K562 (cell line): ENCODE measurements at regions not wholly inside any gene's neighbourhood (a gene's known extent, or its start where the extent isn't known, plus 50 kb on each side); places are given as distances from the start of the nearest gene placed in this dataset.

Experiments
- ATAC-seq: fragments of 200-7000 bp; cut with Tn5 transposase; 3 replicates; pipeline ENCODE4 v1.9.1; 2020; ENCODE audit warnings: moderate library complexity
- BruUV-seq: library from RNA; stranded (reverse); fragments of 400-500 nt; replicated peaks from 2 replicates; lab custom pipeline; 2021; lab: Mats Ljungman, UMichigan
- CTCF ChIA-PET: fragments of 300-600 bp; formaldehyde crosslinking; extraction: SDS; loops from one replicate; lab custom pipeline; 2021; ENCODE audit warnings: low intra/inter-chr PET ratio; lab: Yijun Ruan, JAX
- POLR2A ChIA-PET: fragments of 300-600, 350-650 bp; sonication (Branson Sonifier 250); formaldehyde crosslinking; extraction: SDS; loops from one replicate; lab custom pipeline; 2021; ENCODE audit warnings: antibody characterized with exemption, inconsistent platforms; lab: Yijun Ruan, JAX
- DNase-seq, 4 experiments: peaks; one replicate each; pipeline versions ENCODE4 v3.0.0 to v3.0.0-alpha.2; 2011 to 2018; ENCODE audit warnings: low spot score in 3 of 4, mixed read lengths in 3 of 4; ENCODE audit errors: extremely low read depth in 1 of 4
- FAIRE-seq: peaks from 2 replicates; lab custom pipeline; 2011; peaks lifted over from hg19 to GRCh38; lab: Jason Lieb, UNC
- H2AFZ ChIP-seq: 2 replicates; pipeline ENCODE4 v1.6.0; 2011; ENCODE audit warnings: low read depth, low read length, control low read depth, inconsistent platforms
- H3K27ac ChIP-seq: fragments of 200-600 bp; 3 replicates; pipeline ENCODE4 v1.8.0; 2011; ENCODE audit warnings: low read depth, mild to moderate bottlenecking, control low read depth, inconsistent platforms, low read length, moderate library complexity, mixed read lengths; ENCODE audit errors: extremely low read depth
- H3K27me3 ChIP-seq, 2 experiments: fragments of 300-600 bp in 1 of 2; 2 replicates in 1 of 2; 3 replicates in 1 of 2; pipeline versions ENCODE4 v1.6.0 to v1.8.0; 2011; ENCODE audit warnings: inconsistent platforms in 2 of 2, low read length in 2 of 2, mild to moderate bottlenecking in 1 of 2, mixed read lengths in 1 of 2, moderate library complexity in 1 of 2; ENCODE audit not compliant: control insufficient read depth in 2 of 2, insufficient read depth in 2 of 2
- H3K36me3 ChIP-seq: fragments of 300-600 bp; 3 replicates; pipeline ENCODE4 v1.8.0; 2011; ENCODE audit warnings: mild to moderate bottlenecking, low read length, inconsistent platforms; ENCODE audit not compliant: control insufficient read depth, insufficient read depth
- H3K4me1 ChIP-seq, 2 experiments: fragments of 200-600 bp in 1 of 2; replicated peaks in 1 of 2; 2 replicates in 1 of 2; 3 replicates in 1 of 2; pipeline versions ENCODE4 v1.5.1 to v1.8.0; 2011; ENCODE audit warnings: inconsistent platforms in 2 of 2, low read length in 2 of 2, mild to moderate bottlenecking in 1 of 2, mixed read lengths in 1 of 2, moderate library complexity in 1 of 2; ENCODE audit not compliant: control insufficient read depth in 2 of 2, insufficient read depth in 2 of 2
- H3K4me2 ChIP-seq: 2 replicates; pipeline ENCODE4 v1.6.1; 2011; ENCODE audit warnings: low read length, control low read depth, inconsistent platforms, mixed read lengths; ENCODE audit not compliant: insufficient read depth
- H3K4me3 ChIP-seq: fragments of 200-600 bp; sonication (generic), shearing (Covaris generic); 2 replicates; pipeline ENCODE4 v1.5.1; 2016; ENCODE audit warnings: control low read depth, inconsistent platforms
- H3K79me2 ChIP-seq: fragments of 200-600 bp; 3 replicates; pipeline ENCODE4 v1.8.0; 2011; ENCODE audit warnings: low read length, inconsistent platforms; ENCODE audit not compliant: control insufficient read depth, insufficient read depth
- H3K9ac ChIP-seq, 2 experiments: 2 replicates each; pipeline versions ENCODE4 v1.6.0 to v1.6.1; 2011; ENCODE audit warnings: low read depth in 2 of 2, low read length in 2 of 2, control low read depth in 1 of 2, inconsistent platforms in 1 of 2, mild to moderate bottlenecking in 1 of 2, mixed read lengths in 1 of 2; ENCODE audit not compliant: insufficient read depth in 1 of 2
- H3K9me1 ChIP-seq: one replicate; pipeline ENCODE4 v1.6.0; 2011; ENCODE audit warnings: inconsistent platforms, mild to moderate bottlenecking, low read length, moderate library complexity; ENCODE audit not compliant: control insufficient read depth, insufficient read depth
- H3K9me3 ChIP-seq: replicated peaks from 2 replicates; pipeline ENCODE4 v1.5.1; 2011; ENCODE audit warnings: low read depth, low read length, inconsistent platforms; ENCODE audit not compliant: control insufficient read depth, insufficient read depth
- H4K20me1 ChIP-seq: replicated peaks from 2 replicates; pipeline ENCODE4 v1.6.1; 2011; ENCODE audit warnings: low read length, inconsistent platforms, mixed read lengths; ENCODE audit not compliant: control insufficient read depth, insufficient read depth
- BCL6 ChIP-seq: fragments of 250-450 bp; sonication (Bioruptor Pico); IDR thresholded peaks from 2 replicates; pipeline ENCODE4 v1.4.0; 2020
- BMI1 ChIP-seq: fragments of 150-350 bp; IDR thresholded peaks from 2 replicates; pipeline ENCODE4 v1.6.1; 2014; ENCODE audit warnings: low read length
- FOXK1 ChIP-seq: sonication (generic); formaldehyde crosslinking; IDR thresholded peaks from 2 replicates; pipeline ENCODE4 v1.8.0; 2022; ENCODE audit warnings: missing genetic modification reagents, mild to moderate bottlenecking, borderline replicate concordance
- FOXK2 ChIP-seq, 2 experiments: fragments of 450-650 bp; IDR thresholded peaks in 1 of 2; conservative IDR thresholded peaks in 1 of 2; 2 replicates each; pipeline ENCODE4 v1.6.1; 2016; ENCODE audit warnings: low read depth in 2 of 2, mild to moderate bottlenecking in 1 of 2
- HNRNPK ChIP-seq: fragments of 200-400 bp; formaldehyde crosslinking; IDR thresholded peaks from one replicate; pipeline ENCODE4 v1.6.1; 2018; ENCODE audit warnings: mild to moderate bottlenecking, low read depth, low read length; ENCODE audit not compliant: poor library complexity, severe bottlenecking
- IRF1 ChIP-seq: sonication (generic); formaldehyde crosslinking; IDR thresholded peaks from 2 replicates; pipeline ENCODE4 v1.8.0; 2022; ENCODE audit warnings: missing genetic modification reagents, mild to moderate bottlenecking, borderline replicate concordance
- MIER1 ChIP-seq: fragments of 450-650 bp; IDR thresholded peaks from 2 replicates; pipeline ENCODE4 v1.6.1; 2016; ENCODE audit warnings: antibody characterized with exemption, mild to moderate bottlenecking, low read depth
- PCBP1 ChIP-seq: fragments of 200-400 bp; formaldehyde crosslinking; IDR thresholded peaks from 2 replicates; pipeline ENCODE4 v1.6.1; 2018; ENCODE audit warnings: mild to moderate bottlenecking, low read depth, low read length; ENCODE audit not compliant: poor library complexity, severe bottlenecking
- POLR2G ChIP-seq: fragments of 200-400 bp; formaldehyde crosslinking; IDR thresholded peaks from 2 replicates; pipeline ENCODE4 v1.6.1; 2017; ENCODE audit warnings: low read depth, mild to moderate bottlenecking, antibody characterized with exemption, low read length, moderate library complexity
- PRDM10 ChIP-seq: fragments of 450-650 bp; IDR thresholded peaks from 2 replicates; pipeline ENCODE4 v1.6.1; 2018; ENCODE audit not compliant: partially characterized antibody
- RBM25 ChIP-seq: fragments of 200-400 bp; formaldehyde crosslinking; IDR thresholded peaks from 2 replicates; pipeline ENCODE4 v1.6.1; 2018; ENCODE audit warnings: low read length, low read depth, moderate library complexity; ENCODE audit not compliant: severe bottlenecking
- SIN3A ChIP-seq, 2 experiments: fragments of 150-350 bp in 1 of 2; IDR thresholded peaks; 2 replicates each; pipeline ENCODE4 v1.6.1; 2011 to 2016; ENCODE audit warnings: borderline replicate concordance in 2 of 2, low read depth in 2 of 2, low read length in 2 of 2, mild to moderate bottlenecking in 2 of 2, moderate library complexity in 2 of 2; ENCODE audit not compliant: control insufficient read depth in 1 of 2
- SREBF2 ChIP-seq: sonication (generic); formaldehyde crosslinking; IDR thresholded peaks from 2 replicates; pipeline ENCODE4 v1.4.0; 2020; ENCODE audit warnings: mild to moderate bottlenecking, missing genetic modification reagents
- THRA ChIP-seq: fragments of 450-650 bp; IDR thresholded peaks from 2 replicates; pipeline ENCODE4 v1.6.1; 2017; ENCODE audit warnings: mild to moderate bottlenecking, moderate library complexity
- ZC3H4 ChIP-seq: sonication (generic); formaldehyde crosslinking; IDR thresholded peaks from 2 replicates; pipeline ENCODE4 v1.9.0; 2021; ENCODE audit warnings: missing genetic modification reagents, borderline replicate concordance
- ZFP36 ChIP-seq: fragments of 150-350 bp; IDR thresholded peaks from 2 replicates; pipeline ENCODE4 v1.6.1; 2018; ENCODE audit warnings: low read length, low read depth; ENCODE audit not compliant: partially characterized antibody
- ZNF224 ChIP-seq: sonication (generic); formaldehyde crosslinking; IDR thresholded peaks from 2 replicates; pipeline ENCODE4 v1.8.0; 2022; ENCODE audit warnings: mild to moderate bottlenecking, missing genetic modification reagents
- ZNF263 ChIP-seq: sonication (generic); formaldehyde crosslinking; IDR thresholded peaks from 2 replicates; pipeline ENCODE4 v1.8.0; 2022; ENCODE audit warnings: mild to moderate bottlenecking, missing genetic modification reagents, borderline replicate concordance
- WGBS: fragments of 100-300 bp; shearing (Covaris generic); methylation state at CpG from one replicate; pipeline ENCODE4 v1.1.6; 2016; ENCODE audit warnings: low coverage, mixed read lengths; ENCODE audit not compliant: insufficient coverage; ENCODE audit errors: missing lambda C conversion rate; 5-methylcytosine and 5-hydroxymethylcytosine counted together
- in situ Hi-C: fragments of 300-500 bp; cut with MboI; formaldehyde crosslinking; loops from 4 replicates; pipeline ENCODE4 v1.15.0; 2018; ENCODE audit warnings: inconsistent platforms, mixed read lengths
- intact Hi-C: fragments of 100-400 bp; cut with micrococcal nuclease; formaldehyde crosslinking; loops from 2 replicates; pipeline ENCODE4 v1.14.2; 2022

- H3K4me1 ChIP-seq: peaks cover 0 to 5% of the 10 kb centered on the region in 2 experiments; a peak in 3 of 5 replicates
- no peaks in the 10 kb centered on the region for H3K9me3 ChIP-seq
- ChIA-PET POLR2A (no interaction called here), CTCF (no interaction called here)
- no peak for FAIRE-seq
- no peak overlapping the region for H3K27ac ChIP-seq
- H4K20me1 ChIP-seq: peaks cover 6% of the 10 kb centered on the region; the same call in 1 of the 2 replicates
- ATAC-seq: no peak
- BruUV-seq: no TSS peak
- TF ChIP-seq THRA (no peak), ZFP36 (peak; percentile 55), BMI1 (no peak), ZNF224 (CRISPR knock-in tag) (no peak), POLR2G (no peak), ZC3H4 (CRISPR knock-in tag) (no peak), IRF1 (CRISPR knock-in tag) (no peak), RBM25 (peak; percentile 44), ZNF263 (CRISPR knock-in tag) (no peak), PRDM10 (no peak), SIN3A (IDR thresholded peaks at IDR 0.05; ENCODE audit: borderline replicate concordance in 2 of 2, control insufficient read depth in 1 of 2, low read depth in 2 of 2, low read length in 2 of 2) (no peak), BCL6 (CRISPR knock-in tag) (no peak), FOXK1 (no peak), MIER1 (no peak), HNRNPK (no peak), FOXK2 (conservative IDR thresholded peaks at IDR 0.05 in 1 of 2, IDR thresholded peaks at IDR 0.05 in 1 of 2; ENCODE audit: low read depth in 2 of 2) (no peak), SREBF2 (CRISPR knock-in tag) (no peak), PCBP1 (no peak)
- no peaks in the 10 kb centered on the region for H3K36me3 ChIP-seq
- in situ Hi-C loops (no loop called here), intact Hi-C loops (no loop called here)
- WGBS: 0% methylated on average over 2 of the region's 2 CpGs
- no peaks in the 10 kb centered on the region for H3K79me2 ChIP-seq
- H3K9ac ChIP-seq: no peak overlapping the region
- H3K27me3 ChIP-seq: peaks cover 0 to 17% of the 10 kb centered on the region in 2 experiments; a peak in 2 of 5 replicates
- H3K4me3 ChIP-seq: no peak overlapping the region
- no peak for DNase-seq
- no peak overlapping the region for H3K4me2 ChIP-seq
- no peaks in the 10 kb centered on the region for H3K9me1 ChIP-seq
- H2AFZ ChIP-seq: no peak overlapping the region
These were observed 207.5 kb downstream of the MN1 start for GRCh38 chr22:27594020-27594419.
